Liver (tissue), 2 donors: ENCODE measurements at regions not wholly inside any gene's neighbourhood (a gene's known extent, or its start where the extent isn't known, plus 50 kb on each side); places are given as distances from the start of the nearest gene placed in this dataset.

ENCODE experiments used
- YY1 ChIP-seq: IDR thresholded peaks from 2 replicates; pipeline ENCODE4 v1.6.1; 2016; ENCODE audit warnings: antibody characterized with exemption, mild to moderate bottlenecking
- TF ChIP-seq, protein P1 (sequence below): fragments of 150-350 bp; IDR thresholded peaks from 2 replicates; pipeline ENCODE4 v1.5.1; 2017; ENCODE audit warnings: improper control_type of control experiment, low read depth, low read length; ENCODE audit not compliant: missing input control
- TF ChIP-seq, protein P2 (sequence below): IDR thresholded peaks from 2 replicates; pipeline ENCODE4 v1.6.1; 2016; ENCODE audit warnings: antibody characterized with exemption
- donor health status: healthy.

DNA sequence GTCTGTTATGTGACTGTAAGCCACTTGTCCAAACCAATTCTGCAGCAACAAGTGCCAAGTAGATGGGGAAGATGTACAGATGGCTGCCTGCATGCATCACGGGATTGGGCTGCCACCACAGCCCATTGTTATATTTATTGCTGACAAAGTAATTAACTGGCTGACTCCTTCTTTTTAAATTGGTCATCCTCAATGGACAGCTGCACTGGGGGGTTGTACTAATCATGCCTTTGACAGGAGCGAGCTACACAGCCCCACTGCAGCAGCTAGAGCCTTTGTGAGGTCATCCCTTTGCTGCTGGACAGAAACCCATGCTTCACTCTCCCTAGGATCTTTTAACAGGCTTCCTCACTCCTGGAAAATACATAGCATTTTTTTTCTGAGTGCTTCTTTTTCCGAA, 146.7 kb upstream of the CXXC4 start:
- TF ChIP-seq, protein P1, sequence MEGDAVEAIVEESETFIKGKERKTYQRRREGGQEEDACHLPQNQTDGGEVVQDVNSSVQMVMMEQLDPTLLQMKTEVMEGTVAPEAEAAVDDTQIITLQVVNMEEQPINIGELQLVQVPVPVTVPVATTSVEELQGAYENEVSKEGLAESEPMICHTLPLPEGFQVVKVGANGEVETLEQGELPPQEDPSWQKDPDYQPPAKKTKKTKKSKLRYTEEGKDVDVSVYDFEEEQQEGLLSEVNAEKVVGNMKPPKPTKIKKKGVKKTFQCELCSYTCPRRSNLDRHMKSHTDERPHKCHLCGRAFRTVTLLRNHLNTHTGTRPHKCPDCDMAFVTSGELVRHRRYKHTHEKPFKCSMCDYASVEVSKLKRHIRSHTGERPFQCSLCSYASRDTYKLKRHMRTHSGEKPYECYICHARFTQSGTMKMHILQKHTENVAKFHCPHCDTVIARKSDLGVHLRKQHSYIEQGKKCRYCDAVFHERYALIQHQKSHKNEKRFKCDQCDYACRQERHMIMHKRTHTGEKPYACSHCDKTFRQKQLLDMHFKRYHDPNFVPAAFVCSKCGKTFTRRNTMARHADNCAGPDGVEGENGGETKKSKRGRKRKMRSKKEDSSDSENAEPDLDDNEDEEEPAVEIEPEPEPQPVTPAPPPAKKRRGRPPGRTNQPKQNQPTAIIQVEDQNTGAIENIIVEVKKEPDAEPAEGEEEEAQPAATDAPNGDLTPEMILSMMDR, result no peak
- TF ChIP-seq, protein P2, sequence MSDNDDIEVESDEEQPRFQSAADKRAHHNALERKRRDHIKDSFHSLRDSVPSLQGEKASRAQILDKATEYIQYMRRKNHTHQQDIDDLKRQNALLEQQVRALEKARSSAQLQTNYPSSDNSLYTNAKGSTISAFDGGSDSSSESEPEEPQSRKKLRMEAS, result no peak
- no peak for TF ChIP-seq YY1
